NCI-H1417 (cell line): ENCODE measurements at regions not wholly inside any gene's neighbourhood (a gene's known extent, or its start where the extent isn't known, plus 50 kb on each side); places are given as distances from the start of the nearest gene placed in this dataset.

Experiments used
- DNase-seq, 3 experiments: peaks; one replicate each; lab custom pipeline; 2025; lab: John Stamatoyannopoulos, UW

DNA sequence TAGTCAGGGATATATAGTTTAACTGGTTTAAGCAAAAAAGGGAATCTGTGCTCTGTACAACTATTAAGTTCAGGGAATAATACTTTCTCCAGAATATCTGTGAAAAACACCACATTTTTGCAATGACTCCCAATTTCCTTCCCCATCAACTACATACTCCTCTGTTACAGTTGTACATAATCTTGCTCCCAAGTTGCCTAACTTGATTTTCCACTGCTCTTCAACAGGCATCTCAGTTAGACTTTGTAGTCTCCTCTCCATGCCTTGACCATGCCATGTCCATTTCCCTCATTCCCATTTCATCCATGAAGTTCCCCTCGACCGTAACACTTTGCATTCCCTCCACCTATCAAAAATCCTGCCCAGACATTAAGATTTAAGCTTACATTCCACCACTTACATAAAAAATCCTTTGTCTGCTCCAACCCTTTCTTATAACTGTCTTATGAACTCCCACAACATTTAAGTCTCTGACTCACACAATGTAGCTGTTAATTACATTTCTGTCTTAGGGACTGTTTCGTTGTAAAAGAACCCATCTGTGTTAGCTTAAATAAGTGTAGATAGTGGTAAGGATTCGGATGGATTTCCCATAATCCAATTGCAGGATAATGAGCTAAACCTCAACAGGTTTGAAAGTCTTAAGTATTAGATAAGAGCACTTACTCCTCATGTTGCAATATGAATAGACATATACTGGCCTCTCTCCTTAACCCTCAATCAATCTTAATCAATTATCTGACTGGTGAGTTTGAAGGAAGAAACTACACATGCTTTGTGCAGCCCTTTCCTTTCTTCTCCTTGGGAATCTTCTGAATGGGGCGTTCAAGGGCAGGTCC, 156.5 kb downstream of the PAWR start:
- DNase-seq, result no peak

DNA sequence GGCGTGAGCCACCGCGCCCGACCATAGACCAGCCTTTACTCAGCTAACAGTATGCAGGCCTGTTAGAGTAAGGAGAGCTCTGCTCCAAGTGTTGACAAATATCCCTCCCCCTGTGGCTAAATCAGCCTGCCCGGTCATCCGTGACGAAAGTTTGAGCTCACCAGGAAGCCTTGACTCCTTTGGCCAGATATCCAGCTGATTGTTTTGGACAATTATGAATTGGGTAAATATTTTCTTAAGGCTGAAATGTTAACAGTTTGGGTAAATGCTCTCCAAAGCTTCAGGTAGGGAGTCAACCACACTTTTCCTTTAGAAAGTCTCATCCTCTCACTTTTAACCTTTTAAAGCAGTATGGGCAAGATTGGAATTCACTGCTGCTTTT, 157.9 kb downstream of the PAWR start:
- DNase-seq, result peak in 1 of 3 experiments; percentile 59

DNA sequence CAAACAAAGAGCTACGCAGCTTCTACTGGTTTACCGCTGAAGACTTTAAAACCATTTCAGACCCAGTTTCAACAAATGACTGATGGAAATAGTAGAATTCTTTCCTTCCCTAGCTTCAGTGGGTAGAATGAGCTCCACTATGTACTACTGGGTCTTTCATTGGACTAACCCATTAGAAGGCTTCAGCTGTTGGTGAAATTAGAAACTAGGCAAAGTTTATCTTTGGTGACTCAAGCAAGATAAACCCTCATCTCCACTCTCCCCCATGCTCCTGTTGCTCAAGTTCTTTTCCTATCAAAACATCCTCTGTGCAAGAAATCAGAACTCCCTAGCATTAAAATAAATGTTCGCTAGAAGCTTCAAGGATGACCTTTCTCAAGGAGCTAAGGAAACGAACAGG, 159.2 kb downstream of the PAWR start:
- DNase-seq, result no peak

DNA sequence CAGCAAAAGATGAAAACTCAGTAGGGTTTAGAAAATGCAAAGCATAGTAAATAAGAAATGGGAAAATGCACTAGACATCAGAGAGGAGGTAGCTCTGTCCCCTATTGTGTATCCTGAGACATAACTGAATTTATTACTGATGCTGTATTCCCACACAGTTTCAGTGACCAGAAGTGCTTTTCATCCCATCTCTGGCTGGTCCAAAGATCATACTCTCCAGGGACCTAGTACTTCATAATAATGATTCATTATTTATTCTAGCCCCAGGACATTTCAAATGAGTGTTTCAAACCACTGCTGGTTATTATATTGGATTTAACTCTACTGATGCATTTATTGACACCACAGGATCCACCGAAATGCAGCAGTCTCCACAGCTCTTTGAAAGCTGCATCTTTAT, 163.3 kb downstream of the PAWR start:
- DNase-seq, result peak in 2 of 3 experiments; percentile 44 to 86

DNA sequence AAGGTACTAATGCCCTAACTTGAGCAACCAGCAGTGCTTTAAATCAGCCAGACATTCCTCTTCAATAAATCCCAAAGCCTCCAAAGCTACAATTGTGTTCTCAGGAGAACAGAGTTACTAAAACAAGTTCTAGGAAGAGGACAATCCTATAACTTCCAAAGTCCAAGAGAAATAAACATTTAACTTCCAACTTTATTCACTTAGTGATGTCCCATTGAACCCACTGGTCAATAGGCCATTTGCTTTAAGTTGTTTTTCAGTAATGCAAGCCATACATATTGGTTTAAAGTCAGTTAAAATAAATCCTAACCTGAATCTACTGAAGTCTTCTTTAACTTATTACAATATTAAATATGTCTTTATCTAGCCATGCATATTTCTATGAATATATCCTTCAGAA, 165.4 kb downstream of the PAWR start:
- DNase-seq, result no peak

DNA sequence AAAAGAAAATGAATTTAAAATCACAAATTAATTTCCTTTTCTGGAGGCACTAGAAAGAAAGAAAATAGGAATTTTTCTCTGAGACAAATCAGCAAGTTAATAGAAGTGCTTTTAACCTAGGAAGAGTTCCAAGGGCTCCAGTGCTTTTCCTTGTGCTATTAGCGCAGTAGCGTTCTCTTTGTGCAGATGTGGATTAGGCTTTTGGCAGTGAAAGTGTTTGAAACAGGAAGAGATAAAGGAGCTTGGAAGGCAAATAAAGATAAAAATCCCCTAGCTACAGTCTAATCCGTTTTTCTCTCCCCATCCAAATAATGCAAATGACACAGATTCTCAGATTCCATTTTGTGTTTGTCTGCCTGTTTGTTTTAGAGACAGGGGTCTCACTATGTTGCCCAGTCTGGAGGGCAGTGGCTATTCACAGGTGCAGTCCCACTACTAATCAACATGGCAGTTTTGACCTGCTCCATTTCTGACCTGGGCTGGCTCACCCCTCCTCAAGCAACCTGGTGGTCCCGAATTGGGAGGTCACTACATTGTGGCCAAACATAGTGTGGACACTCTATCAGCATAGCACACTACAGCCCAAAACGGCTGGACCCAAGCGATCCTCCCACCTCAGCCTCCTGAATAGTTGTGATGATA, 166.1 kb downstream of the PAWR start:
- DNase-seq, result no peak

DNA sequence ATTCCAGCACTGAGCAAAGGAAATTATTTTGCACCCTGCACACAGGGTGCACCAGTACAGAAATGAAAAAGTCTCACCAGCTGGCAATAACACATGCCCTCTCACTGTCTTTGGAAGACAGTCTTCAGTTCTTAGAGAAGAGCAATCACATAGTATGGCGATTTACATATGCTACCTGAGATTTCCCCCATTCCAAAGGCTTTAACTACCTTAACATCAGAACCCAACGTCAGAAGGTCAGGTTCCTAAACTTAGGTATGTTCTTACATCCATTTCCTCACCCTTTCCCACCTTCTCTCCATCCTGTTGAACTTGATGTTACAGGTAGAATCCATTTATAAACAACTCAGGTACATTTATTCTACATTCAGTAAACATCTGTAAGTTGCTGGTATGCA, 167.8 kb downstream of the PAWR start:
- DNase-seq, result no peak

DNA sequence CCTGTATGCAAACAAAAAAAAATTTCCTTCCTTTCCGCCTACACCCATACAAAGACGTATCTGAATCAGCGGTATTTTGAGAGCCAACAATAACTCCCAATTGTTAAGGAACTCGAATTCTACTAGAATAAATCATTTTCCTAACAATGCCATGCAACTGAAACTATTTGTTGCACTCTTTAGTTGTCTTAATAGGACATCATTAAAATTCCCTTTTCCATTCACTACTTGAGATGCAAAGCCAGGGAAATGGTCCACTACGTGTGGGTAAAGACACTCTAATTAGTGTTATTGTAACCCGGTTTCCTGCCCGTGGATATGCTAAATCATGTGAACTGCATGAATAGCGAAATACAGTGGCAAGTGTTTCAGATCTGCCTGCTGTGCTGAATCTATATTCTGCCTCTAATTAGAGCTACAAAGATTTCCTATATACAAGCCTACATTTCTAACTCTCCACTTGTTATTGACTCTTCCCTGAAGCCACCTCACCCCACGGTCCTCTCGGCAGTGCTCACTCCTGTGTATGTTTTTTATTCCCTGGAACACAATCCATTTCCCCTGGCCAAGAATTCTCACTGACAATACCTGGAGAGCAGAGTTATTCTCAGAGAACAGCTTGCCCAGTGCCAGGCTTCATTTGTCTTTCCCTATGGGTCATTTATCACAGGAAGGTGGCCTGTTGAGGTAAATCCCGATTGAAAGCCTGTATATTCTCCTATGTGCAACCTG, 168.3 kb downstream of the PAWR start:
- peak in 2 of 3 experiments; percentile 14 to 49 for DNase-seq

DNA sequence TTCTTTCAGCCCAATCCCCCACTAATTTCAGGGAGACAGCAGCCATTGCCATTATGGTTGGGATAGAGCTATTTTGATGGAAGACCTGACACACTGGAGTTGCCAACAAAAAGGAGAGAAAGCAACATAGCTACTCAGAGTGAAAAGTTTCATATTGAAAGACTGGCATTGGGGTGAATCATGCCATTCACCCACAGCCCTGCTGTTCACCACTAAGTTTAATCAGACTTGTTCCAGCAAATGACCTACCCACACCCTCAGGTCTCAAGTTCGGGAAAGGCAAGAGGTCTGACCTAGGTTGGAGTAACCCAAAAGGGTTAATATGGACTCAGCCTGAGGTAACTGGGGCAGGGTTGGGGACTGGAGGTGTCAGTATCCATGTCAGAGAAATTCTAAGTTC, 169.2 kb downstream of the PAWR start:
- DNase-seq, result no peak

DNA sequence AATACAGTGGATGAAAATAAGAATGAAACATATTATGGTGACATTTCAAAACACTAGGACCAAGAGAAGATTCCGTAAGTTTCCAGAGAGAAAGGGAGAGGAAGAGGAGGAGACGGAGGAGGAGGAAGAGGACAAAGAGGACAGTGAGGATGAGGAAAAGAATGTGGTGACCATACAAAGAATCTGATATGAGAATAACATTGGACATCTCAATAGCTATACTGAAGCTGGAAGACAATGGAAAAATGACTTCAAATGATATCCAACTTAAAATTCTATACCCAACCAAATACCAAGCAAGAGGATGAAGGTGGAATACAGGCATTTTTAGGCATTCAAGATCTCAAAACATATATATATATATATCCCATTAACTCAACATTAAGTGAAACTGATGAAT, 173.4 kb downstream of the PAWR start:
- no peak for DNase-seq

DNA sequence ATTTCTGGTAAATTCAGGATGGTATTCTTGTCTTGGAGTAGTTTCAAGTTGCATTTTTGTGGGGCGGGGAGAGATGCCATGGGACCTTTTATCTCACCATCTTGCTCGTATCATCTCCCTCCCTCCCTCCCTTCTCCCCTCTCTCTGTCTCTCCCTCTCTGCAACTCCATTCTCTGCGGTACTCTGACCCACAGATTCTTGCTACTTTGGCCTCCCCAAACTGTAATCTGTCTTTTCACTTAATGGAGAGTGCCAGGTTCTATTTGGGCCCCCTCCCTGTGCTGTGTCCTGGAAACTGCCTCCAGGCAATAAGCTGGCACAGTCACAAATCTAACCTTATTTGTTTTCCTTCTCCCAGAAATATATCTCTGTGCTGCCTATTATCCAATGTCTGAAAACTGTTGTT, 175.2 kb downstream of the PAWR start:
- DNase-seq, result no peak

DNA sequence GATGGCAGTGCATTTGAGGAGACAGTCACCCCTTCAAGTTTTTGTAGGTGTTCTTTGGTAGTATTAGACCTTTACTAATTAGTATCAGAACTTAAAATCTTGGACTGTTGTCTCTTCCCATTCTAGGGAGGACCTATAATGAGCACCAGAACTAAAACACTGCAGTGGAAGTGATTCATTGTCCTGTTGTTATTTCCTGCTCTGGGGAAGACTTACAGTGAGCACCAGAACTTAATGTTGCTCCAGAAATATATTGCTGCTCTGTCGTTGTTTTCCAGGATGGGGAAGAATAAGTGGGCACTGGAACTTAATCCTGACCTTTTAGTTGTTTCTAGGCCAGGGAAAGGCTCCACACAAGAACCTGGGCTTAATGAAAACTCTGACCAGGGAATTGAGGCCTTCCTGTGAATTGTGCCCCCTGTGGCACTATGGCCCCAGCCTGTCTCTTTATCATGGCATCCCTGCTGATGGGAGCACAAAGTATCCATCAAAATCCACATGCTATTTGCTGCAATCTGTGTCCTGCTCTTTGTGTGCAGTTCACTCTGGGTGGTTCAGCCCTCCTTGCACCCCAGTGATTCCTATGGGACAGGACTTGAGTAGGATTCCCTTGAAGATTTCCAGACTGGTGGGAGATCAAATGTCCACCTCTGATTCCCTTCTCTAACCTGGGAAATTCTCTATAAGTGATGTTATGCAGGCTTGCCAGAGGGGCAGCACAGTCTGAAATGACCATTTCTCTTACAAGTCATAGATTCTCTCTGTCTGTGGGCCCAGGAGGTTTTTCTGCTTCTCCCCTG, 175.8 kb downstream of the PAWR start:
- no peak for DNase-seq

DNA sequence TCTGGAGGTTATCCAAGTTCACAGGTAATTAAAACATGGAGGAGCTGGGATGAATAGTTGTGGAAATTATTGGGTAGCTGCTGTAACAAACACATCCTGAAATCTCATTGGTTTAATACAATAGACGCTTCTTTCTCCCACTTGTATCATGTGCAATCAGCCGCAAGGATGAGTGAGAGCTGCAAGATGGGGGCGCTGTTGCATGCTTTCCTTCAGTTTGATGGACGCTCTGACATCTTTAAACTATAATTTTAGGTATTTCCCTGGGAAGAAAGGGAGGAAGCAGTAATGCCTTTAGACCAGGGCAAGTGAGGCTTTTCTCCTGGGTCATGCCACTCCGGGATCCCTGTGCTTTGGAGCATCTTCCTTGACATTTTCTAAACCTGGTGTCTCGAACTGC, 178.7 kb downstream of the PAWR start:
- no peak for DNase-seq

DNA sequence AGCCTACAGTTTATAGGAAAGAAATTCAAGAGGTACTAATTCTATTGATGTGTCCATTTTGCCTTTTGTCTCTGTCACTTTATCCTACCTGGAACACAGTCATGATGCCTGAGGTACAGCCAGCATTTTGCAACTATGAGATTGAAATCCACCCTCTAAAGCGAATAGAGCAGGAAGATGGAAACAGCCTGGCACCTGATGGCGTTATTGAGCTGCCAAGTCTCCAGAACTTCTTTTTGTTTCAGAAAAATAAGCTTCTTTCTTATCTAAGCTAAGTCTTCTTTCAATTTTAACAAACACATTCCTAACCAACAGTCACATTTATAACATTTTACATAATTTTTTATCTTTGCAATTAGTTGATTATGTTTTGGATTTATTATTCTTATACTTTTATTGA, 182.1 kb downstream of the PAWR start:
- no peak for DNase-seq
